GM18511 (cell line): ENCODE measurements at regions not wholly inside any gene's neighbourhood (a gene's known extent, or its start where the extent isn't known, plus 50 kb on each side); places are given as distances from the start of the nearest gene placed in this dataset.
"Not testable (repeated sequence)": the region's sequence is repeated elsewhere in the genome, so short reads cannot be mapped to it uniquely, and the experiment has no call there.

Experiments
- ATAC-seq: cut with Tn5 transposase; IDR thresholded peaks from one replicate; pipeline ENCODE4 v1.9.1; 2021; ENCODE audit warnings: mild to moderate bottlenecking, moderate library complexity; ENCODE audit not compliant: unreplicated experiment

DNA sequence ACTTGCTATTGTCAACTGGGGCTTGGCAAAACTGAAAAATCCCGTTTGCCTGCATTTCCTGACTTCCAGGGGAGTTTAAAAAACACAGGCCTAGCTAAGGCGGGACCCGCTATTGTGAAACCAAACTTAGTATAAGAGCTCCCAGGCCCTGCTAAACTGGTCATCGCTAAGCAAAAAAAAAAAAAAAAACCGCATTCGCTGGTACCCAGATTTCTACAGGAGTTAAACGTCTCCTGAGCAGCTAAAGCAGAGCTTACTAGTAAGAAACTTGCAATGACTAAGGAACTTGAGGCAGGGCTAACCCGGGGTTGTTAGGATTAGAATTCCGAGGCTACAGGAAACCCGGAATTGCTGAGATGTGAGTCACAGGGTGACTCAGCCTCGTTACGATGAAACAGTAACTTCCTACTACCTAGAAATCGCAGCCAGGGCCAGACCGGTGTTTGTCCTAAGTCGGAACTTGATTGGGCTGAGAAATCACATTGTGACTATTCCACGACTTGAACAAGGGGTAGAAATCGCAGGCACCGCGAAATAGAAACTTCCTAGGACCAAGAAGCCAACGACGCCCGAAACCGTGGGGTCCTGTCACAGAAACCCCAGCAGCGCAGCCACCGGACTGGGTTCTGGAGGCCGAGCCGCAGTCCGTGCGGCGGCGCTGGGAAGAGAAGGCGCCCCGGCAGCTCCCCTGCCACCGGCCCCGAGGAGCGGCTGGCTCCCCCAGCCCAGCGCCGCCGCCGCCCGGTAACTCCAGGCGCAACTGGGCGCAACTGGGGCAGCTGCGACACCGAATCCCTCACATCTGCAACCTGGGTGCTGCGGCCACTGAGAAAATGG, 89.4 kb downstream of the ANXA2R start:
- ATAC-seq: peak; percentile 41

DNA sequence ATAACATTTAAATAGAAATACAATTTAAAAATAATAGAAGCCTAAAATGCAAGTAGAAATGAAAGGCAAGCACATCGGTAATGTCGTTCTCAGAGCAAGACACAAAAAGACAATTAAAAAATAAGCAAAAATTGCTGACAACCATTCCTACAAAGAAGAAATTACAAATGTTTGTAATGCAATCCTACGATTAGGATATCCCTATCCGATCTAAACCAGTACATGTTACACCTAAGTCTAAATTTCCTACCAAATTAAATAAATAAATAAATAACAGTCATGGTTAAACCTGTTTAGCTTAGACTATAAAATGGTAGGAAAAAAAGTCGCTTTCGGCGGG, 90.0 kb downstream of the ANXA2R start:
- ATAC-seq: no peak

DNA sequence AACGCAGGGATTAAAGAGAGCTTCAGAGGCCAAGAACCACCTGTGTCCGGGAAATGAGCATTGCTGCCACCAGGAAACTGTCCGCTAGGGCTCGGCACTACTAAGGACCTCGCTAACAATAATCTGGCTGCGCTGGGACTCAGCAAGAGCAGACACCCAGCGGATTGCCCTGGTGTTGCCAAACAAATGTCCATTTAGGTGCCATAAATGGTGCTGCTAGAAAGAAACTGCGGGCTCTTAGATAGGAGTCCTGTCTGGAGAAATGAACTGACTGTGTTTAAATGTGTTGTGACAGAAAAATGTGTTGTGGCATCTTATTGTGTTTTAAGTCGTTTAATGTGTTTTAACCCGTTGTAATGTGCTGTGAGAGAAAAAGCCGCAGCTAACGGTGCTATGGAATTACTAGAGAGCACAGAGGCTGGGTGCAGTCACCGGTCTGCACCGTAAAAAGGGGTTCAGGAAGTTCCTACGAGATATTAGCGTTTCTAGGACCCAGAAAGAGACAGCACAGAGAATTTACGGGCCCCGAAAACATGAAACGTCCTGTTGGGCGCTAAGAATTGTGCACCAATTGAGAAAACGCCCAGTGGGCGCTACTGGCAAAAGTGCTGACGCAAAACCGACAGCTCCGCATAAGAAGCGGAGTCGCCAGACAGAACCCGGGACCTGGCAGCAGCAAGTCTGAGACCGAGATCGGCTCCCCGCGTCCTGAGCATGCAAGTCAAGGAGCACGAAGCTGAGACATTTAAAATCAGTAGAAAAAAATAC, 90.6 kb downstream of the ANXA2R start:
- peak; percentile 60 for ATAC-seq

DNA sequence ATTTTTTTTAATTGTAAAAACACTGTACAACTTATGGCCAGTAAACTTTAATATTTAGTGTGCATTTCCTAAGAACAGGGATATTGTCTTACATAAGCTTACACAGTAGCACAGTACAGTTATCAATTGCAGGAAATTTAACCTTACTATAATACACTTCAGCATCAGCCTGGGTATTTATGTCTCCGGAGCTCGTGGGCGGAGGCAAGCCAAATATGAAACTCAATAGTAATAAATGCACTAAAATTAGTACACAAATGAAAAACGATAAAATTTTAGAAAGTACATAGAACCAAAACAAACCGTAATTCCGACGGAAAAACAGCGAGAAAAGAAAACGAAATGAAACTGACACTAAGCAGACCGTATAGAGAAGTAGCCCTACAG, 91.2 kb downstream of the ANXA2R start:
- peak; percentile 1 for ATAC-seq

DNA sequence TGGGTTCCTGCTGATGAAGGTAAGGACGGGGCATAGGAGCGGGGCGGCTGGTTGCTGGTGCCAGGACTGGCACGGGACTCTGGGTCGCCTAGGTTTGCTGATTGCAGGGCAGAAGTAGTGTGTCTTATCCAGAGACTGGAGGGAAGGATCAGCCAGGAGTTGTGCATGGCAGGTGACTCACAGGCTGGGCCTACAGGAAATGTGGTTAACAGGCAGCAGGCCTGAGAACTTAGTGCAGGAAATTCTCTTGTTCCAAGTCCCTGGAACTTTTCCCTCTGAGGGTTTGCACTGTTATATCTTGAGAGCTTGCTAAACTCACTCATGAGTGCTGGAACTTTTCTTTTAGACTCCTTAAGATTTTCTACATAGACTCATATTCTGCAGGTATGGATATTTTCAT, 95.1 kb downstream of the ANXA2R start:
- ATAC-seq: no peak

DNA sequence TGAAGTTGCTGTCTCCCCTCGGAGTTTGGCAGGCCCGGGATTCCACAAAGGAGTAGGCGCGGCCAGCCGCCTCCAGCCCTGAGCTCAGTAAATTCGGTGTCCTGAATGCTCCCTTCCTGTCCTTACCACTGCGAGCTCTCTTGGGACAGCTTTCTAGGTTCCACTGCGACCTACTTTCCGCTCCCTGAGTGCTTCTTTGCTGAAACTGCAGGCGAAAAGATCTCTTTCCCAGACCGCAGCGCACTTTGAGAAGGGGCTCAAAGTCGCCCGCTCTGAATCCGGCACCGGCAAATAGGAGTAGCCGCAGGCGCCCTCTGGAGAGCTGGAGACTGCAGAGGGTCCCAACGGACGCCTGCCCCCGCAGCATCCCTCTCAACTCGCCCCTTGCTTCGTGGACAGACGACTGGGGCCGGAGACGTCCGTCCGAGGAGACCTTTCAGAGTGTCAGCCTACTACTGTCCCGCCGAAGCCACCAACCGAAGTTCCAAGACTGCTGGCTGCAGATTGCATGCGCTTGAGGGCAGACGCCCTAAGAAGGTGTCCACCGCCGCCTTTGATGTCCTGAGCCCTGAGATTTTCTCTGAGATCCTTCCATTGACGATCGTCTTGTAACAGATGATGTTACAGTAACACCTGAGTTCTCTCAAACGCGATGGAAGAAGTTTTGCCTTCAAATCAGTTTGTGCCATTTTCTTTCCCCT, 96.0 kb downstream of the ANXA2R start:
- ATAC-seq: no peak

DNA sequence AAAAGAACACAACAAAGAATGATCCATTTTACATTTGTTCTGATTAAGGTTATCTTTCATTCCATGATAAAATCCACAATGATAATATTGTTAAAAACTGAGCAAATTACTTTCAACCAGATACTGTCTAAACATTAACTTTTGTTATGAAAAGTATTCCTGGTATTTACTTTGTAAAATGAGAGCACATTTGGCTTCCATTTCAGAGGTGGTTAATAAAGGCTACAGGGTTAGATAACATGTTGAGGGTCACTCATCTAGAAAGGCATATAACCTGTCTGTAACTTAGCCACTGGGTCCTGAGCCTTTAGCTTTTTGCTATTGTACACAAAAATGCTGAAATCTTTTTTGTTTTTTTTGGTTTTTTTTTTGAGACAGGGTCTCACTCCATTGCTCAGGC, 99.3 kb downstream of the ANXA2R start:
- no peak for ATAC-seq

DNA sequence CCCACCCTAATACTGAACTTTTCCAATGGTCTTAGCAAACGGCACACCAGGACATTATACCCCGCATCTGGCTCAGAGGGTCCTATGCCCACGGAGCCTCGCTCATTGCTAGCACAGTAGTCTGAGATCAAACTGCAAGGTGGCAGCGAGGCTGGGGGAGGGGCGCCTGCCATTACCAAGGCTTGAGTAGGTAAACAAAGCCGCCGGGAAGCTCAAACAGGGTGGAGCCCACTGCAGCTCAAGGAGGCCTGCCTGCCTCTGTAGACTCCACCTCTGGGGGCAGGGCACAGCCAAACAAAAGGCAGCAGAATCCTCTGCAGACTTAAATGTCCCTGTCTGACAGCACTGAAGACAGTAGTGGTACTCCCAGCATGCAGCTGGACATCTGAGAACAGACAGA, 108.1 kb downstream of the ANXA2R start:
- not testable (repeated sequence) for ATAC-seq

DNA sequence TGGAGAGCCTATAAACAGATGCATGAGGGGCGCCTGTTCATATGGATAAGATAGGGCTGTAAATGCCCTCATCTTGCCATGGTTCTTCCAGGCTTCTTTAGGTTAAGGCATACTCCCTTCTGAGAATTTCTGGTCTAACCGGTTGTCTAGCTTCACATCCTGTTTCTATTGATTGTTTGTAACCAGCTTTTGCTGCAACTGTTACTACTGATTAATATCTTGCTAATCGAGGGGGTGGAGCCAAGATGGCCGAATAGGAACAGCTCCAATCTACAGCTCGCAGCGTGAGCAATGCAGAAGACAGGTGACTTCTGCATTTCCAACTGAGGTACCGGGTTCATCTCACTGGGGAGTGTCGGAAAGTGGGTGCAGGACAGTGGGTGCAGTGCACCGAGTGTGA, 108.7 kb downstream of the ANXA2R start:
- not testable (repeated sequence) for ATAC-seq

DNA sequence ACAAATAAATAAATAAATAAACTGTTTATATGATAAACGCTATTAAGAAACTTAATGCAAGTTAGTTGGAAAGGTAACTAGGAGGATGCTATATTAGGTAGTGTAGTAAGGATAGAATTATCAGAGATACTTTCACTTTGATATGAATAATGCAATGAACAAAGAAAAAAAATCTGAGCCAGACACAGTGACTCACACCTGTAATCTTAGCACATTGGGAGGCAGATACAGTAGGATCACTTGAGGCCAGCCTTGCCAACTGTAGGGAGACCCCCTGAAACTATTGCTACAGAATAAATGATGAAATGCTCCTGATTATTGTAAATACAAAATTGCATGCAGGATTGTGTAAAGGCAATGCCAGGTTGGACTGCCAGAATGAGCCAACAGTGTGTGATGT, 109.2 kb downstream of the ANXA2R start:
- no peak for ATAC-seq

DNA sequence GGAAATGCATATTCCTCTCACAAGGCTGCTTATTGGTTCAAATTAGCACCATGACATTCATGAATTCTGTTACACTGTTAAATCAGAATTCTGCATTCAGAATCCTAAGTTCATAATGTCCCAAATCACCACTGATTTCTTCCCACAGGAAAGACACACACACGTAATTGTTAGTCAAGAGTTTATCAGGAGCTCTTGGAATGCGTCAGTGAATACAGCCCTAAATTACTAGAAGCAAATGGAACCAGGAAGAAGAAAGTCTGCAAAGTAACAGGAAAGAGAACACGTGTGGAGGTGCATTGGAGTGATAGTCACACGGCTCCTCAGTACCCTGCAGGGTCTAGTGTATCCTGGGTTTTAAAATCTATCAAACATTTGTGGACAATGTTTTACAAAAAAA, 110.2 kb downstream of the ANXA2R start:
- ATAC-seq: no peak

DNA sequence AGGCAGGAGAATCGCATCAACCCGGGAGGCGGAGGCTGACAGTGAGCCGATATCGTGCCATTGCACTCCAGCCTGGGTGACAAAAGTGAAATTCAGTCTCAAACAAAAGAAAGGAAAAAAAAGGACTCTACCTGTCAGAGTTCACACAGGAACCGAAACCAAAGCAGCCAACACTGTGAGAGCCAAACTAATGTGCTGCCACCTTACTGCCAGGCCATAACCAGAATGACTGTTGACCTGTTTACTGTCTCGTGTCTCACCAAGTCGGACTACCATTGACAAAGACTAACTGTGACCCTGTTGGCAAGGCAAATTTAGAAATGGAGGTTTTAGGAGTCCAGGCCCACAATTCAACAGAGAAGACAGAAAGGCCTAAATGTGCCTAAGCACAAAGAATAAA, 112.4 kb downstream of the ANXA2R start:
- ATAC-seq: peak; percentile 98

DNA sequence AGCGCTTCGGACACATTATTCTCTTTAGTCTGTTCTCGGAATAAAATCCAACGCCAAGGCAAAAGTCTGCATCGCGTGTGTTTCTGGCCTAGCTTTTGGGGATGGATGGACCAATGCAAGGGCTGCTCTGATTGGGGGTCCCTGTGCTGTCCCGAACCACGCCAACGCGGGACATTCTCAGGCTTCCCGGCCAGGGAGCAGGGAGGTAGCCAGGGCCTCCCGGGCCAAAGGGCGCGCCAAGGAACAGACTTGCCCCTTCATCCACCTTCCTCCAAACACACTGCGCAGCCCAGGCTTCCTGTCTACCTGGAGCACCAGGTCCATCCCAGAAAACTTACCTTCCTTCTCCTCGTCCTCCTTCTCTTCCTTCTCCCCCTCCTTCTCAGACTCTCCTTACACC, 113.0 kb upstream of the SELENOP start:
- ATAC-seq: no peak

DNA sequence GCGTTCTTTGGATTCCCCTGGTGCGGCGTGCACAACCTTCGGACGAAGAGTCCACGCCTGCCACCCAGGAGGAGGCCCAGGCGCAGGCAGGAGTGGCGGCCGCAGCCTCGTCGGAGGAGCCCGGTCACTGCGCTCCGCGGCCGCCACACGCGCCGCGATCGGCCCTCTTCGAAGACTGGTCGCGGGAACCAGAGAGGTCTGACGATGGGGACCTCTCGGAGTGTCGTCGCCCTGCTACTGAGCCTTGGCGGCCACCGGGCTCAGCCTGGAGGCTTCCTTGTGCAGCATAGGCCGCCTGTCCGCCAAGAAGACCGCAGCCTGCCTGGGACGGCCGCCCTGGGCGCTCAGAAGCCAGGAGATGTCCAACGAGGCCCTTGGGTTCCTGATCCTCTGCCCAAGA, 112.5 kb upstream of the SELENOP start:
- ATAC-seq: no peak

DNA sequence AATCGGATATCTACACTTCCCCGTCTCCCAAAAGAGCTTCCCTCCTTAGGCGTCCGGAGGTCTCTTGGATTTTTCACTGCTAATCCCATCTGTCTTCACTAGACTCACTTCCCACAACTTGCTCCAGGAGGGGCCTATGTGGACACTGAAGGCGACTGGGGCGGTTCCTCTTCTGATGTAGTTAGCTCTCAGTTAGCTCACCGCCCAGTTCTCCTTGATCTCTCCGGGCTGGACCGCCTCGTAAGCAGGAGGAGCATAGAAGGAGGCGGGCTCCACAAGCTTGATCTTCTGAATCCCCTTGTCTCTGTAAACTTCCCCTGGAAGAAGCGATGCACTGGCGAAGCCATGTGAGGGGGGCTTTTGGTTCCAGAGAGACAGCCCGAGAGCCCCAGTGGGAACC, 112.0 kb upstream of the SELENOP start:
- ATAC-seq: no peak

DNA sequence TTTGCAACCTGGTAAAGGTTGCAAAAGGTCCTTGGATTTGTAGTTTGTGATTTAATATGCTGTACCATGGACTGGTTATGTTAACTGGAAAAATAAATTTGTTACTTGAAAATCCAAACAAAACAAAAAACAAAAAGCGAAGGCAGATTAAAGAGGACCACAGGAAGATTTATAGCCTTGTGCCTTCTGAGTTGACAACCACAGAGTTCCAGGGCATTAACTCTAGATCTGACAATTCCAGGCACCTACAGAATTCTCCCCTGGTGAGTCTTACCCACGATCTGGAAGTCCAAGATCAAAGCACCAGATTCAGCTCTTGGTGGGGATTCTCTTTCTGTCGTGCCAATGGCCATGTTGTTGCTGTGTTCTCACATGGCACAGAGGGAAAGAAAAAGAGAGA, 107.9 kb upstream of the SELENOP start:
- no peak for ATAC-seq

DNA sequence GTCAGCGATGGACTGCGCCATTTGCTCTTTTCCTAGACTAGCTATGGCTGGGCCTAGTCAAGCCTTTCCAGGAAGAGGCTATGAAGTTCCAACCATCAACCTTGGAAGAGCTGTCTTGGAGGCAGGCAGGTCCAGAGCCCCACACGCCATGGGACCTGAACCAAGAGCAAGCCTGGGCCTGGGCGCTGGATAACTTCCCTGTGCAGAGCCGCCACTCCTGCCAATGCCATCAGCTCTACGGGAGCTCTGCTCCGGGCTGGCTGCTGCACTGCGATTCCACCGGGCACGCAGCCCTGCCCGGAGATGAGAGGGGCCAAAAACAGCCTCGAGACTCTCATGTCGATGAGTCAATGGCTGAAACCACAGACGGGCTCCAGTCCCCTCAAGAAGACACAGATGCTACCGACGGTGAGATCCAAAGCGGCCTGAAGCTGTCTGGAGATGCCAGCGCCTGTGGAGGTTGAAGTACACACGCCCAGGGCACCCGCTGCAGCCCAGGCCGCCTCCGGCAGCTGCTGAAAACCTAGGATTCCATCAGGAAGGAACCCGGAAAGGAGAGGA, 103.7 kb upstream of the SELENOP start:
- ATAC-seq: no peak

DNA sequence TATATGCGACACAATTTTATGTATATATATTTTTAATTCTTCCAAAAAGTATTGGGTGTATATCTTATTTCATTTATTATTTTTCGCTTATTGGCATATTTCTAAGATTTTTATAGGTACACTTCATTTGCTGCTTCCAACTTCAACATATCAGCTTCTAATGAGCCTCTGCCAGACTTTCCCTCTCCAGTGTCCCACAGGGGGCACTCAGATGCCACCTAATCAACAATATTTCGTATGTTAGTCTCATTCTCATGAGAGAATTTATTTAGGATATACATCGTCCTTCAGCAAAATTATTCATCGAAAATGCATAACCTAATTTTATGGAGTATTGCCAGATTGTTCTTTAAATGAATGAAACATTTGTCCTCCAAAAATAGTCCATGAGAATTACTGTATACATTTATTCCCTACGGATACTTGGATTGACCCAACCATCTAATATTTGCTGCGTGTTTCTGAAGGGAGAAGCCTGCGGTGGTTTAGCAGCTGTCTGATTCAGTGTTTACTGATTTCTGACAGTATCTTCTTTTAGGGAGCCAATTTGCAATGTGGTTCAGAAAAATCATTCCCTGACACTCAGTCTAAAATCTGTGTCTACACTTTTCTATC, 100.6 kb upstream of the SELENOP start:
- ATAC-seq: no peak

DNA sequence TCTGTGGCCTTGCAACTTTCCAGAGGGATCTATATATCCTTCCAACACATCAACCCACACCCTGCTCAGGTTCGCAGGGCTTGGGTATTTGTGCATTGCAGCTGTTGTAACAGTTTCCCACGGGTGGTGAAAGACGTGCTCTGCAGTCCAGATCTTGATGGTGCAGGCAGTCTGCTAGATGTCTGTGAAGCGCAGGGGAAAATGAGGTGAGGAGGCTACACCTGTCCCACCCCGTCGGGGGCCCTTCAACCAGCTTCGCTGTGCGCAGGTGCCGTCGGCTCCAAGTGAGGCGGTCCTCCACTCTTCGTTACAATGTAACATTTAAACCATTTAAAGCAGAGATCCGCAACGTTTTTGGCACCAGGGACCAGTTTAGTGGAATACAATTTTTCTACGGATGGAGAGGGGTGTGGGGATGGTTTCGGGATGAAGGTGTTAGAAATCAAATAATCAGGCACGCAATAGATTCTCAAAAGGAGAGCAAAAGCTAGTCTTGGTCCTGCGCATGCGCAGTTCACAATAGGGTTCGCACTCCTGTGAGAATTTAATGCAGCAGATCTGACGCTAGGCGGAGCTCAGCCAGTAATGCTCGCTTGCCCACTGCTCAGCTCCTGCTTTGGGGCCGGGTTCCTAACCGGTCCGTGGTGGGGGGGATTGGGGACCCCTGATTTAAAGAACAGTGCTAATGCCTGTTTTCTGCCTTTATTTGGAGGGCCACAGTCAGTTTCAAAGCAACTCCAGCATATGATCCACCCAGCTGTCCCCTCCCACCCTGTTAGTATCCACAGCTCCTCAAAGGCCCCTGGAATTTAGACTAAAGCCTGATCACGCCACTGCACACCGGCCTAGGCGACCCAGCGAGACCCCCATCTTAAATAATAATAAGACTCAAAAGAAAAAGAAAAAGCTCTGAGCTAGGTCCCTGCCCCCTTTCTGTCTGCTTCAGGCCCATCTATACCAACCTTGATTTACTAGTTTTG, 97.1 kb upstream of the SELENOP start:
- ATAC-seq: peak; percentile 93

DNA sequence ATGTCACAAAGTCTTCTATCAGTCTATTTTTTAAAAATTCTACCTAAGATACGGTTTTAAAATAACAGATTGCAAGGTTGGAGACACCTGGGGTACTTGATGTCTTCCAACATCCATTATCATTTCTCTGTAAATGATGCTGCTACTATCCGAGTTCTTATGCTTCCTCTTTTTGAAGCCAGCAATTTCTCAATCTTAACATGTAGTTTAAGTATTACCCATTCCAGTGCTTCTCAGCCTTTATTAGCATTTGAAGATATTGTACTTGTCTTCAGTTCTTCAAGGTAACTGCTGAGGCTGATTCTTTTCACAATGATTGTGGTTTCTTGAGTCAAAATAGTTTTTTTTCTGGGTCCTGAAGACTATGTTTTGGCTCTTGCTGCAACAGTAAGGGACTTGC, 96.4 kb upstream of the SELENOP start:
- peak; percentile 9 for ATAC-seq
